ENCODE measurements at regions not wholly inside any gene's neighbourhood (a gene's known extent, or its start where the extent isn't known, plus 50 kb on each side); places are given as distances from the start of the nearest gene placed in this dataset.
"Not testable (repeated sequence)": the region's sequence is repeated elsewhere in the genome, so short reads cannot be mapped to it uniquely, and the experiment has no call there.

GRCh38 chr6:2317498-2317897 lies 72.1 kb upstream of the GMDS start:
- intact Hi-C loops (cut with micrococcal nuclease), result not testable (repeated sequence)

- intact Hi-C loops (cut with micrococcal nuclease), result no loop called here
These were observed 69.2 kb upstream of the GMDS start for GRCh38 chr6:2314641-2315040.

DNA sequence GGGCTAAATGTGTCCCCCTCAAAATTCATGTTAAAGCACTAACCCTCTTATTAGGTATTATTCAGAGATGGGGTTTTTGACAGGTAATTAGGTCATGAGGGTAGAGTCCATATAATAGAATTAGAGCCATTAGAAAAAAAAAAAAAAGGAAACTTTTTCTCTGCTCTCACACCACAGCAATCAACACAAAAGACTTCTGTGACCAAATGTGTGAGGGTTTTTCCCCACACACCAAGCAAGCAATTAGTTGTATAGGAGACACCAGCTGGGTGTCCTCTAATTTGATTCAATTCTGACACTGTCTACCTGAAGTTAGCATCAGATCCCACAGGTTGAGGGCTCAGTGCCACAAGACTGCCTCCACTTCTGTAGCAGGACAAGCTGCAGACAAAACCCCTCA lies 64.6 kb upstream of the GMDS start:
- intact Hi-C loops (cut with micrococcal nuclease), result no loop called here

DNA sequence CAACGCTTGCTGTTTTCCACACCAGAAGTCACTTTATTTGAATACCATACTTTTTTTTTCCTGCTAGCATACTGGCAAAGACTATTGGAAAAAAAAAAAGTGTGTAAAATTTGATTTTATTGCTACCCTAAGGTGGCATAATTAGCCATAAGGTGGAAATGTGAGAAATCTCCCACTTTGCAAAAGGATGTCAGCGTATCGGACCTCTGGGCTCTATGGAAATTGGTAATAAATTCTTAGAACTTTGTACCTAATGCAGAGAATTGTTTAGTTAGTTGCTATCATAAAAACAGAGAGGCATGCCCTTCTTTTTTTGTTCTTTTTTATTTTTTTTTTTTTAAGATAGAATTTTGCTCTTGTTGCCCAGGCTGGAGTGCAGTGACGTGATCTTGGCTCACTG lies 63.7 kb upstream of the GMDS start:
- intact Hi-C loops (cut with micrococcal nuclease), result no loop called here

- intact Hi-C loops (cut with micrococcal nuclease), result no loop called here
These were observed 62.4 kb upstream of the GMDS start for GRCh38 chr6:2307799-2308198.

DNA sequence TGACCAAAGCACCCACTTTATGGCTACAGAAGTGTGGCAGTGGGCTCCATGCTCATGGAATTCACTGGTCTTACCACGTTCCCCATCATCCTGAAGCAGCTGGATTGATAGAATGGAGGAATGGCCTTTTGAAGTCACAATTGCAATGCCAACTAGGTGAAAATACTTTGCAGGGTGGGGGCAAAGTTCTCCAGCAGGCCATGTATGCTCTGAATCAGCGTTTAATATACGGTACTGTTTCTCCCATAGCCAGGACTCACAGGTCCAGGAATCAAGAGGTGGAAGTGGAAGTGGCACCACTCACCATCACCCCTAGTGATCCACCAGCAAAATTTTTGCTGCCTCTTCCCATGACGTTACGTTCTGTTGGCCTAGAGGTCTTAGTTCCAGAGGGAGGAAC lies 60.5 kb upstream of the GMDS start:
- intact Hi-C loops (cut with micrococcal nuclease), result no loop called here

- intact Hi-C loops (cut with micrococcal nuclease), result not testable (repeated sequence)
These were observed 57.1 kb upstream of the GMDS start for GRCh38 chr6:2302482-2302881.

GRCh38 chr6:2296781-2297180 lies 51.4 kb upstream of the GMDS start:
- intact Hi-C loops (cut with micrococcal nuclease), result no loop called here

Measured in T-helper 1 cell treated with Interleukin-12 subunit alpha and Interleukin-12 subunit beta and Interleukin-4 antibody, amounts not matched to agents 30 ng/mL and 1 ng/mL, for 36 hours (primary cell).